Left lung (tissue), 4 donors: ENCODE measurements at regions not wholly inside any gene's neighbourhood (a gene's known extent, or its start where the extent isn't known, plus 50 kb on each side); places are given as distances from the start of the nearest gene placed in this dataset.

Source experiments
- ATAC-seq: fragments of 200-7000 bp; cut with Tn5 transposase; one replicate; pipeline ENCODE4 v1.9.1; 2020; ENCODE audit warnings: moderate library complexity
- DNase-seq, 4 donors: peaks; one replicate each; pipeline ENCODE4 v3.0.0-alpha.2; 2013 to 2020
- H3K27ac ChIP-seq, 2 donors: fragments of 200-600 bp; sonication (generic) in 1 of 2; one replicate each; pipeline versions ENCODE4 v1.5.0 to v1.8.0; 2020 to 2021
- H3K27me3 ChIP-seq, 2 donors: fragments of 200-600 bp; sonication (generic) in 1 of 2; one replicate each; pipeline versions ENCODE4 v1.5.0 to v1.8.0; 2020 to 2021
- H3K36me3 ChIP-seq, 2 donors: fragments of 200-600 bp; sonication (generic) in 1 of 2; one replicate each; pipeline versions ENCODE4 v1.5.0 to v1.8.0; 2020 to 2021
- H3K4me1 ChIP-seq, 2 donors: fragments of 200-600 bp; one replicate each; pipeline ENCODE4 v1.8.0; 2021
- H3K4me3 ChIP-seq, 2 donors: fragments of 200-600 bp; sonication (generic) in 1 of 2; one replicate each; pipeline versions ENCODE4 v1.5.0 to v1.8.0; 2020 to 2021; ENCODE audit warnings: mild to moderate bottlenecking in 1 of 2
- H3K9me3 ChIP-seq, 2 donors: fragments of 200-600 bp; sonication (generic) in 1 of 2; one replicate each; pipeline versions ENCODE4 v1.5.0 to v1.8.0; 2020 to 2021
- intact Hi-C, 2 donors: fragments of 100-400 bp; cut with DNase I; formaldehyde crosslinking; loops; one replicate each; pipeline versions ENCODE4 v1.11.2 to v1.14.2; 2022
- TF ChIP-seq, protein P1 (sequence below), 2 donors: fragments of 200-600 bp; sonication (generic) in 1 of 2; IDR thresholded peaks; one replicate each; pipeline versions ENCODE4 v1.5.0 to v1.8.0; 2021; ENCODE audit warnings: antibody characterized with exemption in 2 of 2
- donor health status: DM: no; HTN: yes; CAD: no.
- donor health status: DM: no; HTN: no; CAD: no.

DNA sequence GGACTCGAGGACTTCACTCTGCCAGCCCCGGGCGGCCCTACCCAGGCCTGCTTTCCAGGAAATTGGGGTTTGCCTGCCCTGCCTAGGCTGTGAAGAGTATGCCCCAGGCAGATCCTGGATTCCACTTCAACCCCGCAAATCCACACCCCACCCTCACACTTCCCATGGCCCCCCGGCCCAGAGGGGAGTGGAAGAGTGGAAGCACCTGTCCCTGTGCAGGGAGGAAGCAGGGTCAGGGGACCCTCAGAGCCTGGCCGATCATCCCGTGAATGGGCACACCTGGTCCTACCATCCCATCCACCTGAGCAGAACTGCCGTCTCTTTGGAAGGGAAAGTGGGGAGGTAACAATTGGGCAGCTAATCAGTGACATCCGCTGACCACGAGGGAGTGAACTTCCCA lies 245.2 kb downstream of the EIPR1 start:
- intact Hi-C loops = no loop called here
- DNase-seq = no peak
- TF ChIP-seq, protein P1, sequence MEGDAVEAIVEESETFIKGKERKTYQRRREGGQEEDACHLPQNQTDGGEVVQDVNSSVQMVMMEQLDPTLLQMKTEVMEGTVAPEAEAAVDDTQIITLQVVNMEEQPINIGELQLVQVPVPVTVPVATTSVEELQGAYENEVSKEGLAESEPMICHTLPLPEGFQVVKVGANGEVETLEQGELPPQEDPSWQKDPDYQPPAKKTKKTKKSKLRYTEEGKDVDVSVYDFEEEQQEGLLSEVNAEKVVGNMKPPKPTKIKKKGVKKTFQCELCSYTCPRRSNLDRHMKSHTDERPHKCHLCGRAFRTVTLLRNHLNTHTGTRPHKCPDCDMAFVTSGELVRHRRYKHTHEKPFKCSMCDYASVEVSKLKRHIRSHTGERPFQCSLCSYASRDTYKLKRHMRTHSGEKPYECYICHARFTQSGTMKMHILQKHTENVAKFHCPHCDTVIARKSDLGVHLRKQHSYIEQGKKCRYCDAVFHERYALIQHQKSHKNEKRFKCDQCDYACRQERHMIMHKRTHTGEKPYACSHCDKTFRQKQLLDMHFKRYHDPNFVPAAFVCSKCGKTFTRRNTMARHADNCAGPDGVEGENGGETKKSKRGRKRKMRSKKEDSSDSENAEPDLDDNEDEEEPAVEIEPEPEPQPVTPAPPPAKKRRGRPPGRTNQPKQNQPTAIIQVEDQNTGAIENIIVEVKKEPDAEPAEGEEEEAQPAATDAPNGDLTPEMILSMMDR (IDR thresholded peaks at IDR 0.05) = no peak

DNA sequence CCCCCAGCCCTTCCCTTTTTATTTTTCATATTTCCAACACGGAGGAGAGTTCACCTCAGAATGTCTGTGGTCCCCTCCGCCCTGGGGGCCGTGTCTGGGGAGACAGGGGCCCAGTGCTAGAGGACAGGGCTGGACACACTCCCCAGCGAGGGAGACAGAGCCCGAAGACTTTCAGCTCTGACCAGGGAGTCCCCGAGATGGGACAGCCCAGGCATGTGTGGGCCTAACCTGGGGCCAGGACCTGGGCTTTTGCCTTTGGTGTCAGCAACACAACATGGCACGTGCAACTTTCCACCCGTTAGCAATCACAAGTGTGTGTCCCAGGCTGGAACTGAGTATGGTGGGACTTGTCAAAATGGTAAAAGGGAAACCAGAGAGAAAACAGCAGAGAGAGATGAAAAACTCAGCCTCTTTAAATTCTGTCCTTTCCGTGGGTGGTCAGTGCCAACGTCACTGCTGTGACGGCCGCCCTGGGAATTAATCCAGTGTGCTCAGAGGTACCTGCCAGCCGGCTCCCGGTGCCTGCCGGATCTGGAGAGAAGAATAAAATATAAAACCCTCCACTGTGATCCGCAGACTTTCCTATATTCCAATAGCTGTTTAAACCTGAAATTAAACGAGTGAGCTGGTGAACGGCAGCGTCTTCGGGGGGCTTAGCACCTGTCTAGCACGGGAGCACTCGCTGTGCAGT lies 245.8 kb downstream of the EIPR1 start:
- no peaks in the 10 kb centered on the region for H3K36me3 ChIP-seq
- ATAC-seq = no peak
- TF ChIP-seq, protein P1 (IDR thresholded peaks at IDR 0.05) = no peak
- H3K27me3 ChIP-seq = peaks cover 0 to 18% of the 10 kb centered on the region in 2 donors
- H3K27ac ChIP-seq = no peak overlapping the region
- DNase-seq = no peak
- intact Hi-C loops = no loop called here
- peaks cover 0 to 13% of the 10 kb centered on the region in 2 donors for H3K9me3 ChIP-seq
- H3K4me1 ChIP-seq = no peaks in the 10 kb centered on the region
- no peak overlapping the region for H3K4me3 ChIP-seq

More for the DNA sequence above, 245.2 kb downstream of the EIPR1 start:
- Histone ChIP-seq H3K9me3 (peaks cover 0 to 13% of the 10 kb centered on the region in 2 donors), H3K27ac (no peak overlapping the region), H3K4me3 (no peak overlapping the region), H3K27me3 (peaks cover 0 to 18% of the 10 kb centered on the region in 2 donors), H3K4me1 (no peaks in the 10 kb centered on the region), H3K36me3 (no peaks in the 10 kb centered on the region)
- no peak for ATAC-seq

DNA sequence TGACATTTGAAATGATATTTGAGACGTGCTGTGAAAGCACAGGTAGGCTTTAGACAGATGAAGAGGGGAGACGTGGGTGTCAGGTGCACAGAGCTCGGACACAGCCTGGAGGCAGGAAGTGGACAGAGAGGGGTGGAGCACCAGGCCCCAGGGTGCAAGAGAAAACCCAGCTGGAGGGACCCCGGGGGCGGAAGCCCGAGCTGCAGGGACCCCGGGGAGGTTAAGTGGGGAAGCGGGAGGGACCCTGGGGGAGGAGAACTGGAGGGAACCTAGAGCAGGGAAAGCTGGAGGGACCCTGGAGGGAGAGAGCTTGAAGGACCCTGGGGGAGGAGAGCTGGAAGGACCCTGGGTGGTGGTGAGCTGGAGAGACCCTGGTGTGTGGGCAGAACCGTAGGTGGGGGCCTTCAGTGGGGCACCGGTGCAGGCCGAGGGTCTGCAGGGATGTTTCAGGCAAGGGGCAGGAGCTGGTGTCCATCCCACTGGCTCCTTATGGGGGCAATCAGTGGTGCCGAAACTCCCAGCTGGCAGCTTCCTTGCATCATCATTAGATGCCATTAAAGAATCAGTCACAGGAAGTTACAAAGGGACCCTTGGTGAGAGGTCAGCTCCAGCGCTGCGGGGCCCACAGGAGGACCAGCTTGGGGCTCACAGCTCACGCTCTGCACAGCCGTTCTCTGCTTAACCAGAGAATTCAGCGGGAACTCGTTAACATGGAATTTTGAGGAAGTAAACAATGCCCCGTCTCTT lies 246.6 kb downstream of the EIPR1 start:
- H3K4me1 ChIP-seq = no peaks in the 10 kb centered on the region
- TF ChIP-seq, protein P1 (IDR thresholded peaks at IDR 0.05) = no peak
- no peak for DNase-seq

DNA sequence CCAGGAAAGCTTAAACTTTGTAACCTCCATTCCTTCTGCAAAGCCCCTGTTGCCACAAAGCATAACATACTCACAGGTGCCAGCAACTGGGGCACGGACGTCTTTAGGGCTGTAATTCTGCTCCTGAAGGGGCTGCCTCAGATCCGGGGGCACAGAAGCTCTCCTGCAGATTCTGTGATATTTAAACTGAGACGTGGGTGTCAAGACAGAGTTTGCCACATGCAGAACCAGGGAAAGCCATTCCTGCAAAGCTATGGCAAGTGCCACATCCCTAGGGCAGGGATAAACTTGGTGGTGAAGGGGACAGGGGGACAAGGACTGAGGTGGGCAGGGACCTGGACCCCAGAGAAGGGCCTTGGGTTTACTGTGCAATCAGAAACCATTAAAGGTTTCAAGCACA lies 247.2 kb downstream of the EIPR1 start:
- DNase-seq = no peak
- Histone ChIP-seq H3K4me1 (no peaks in the 10 kb centered on the region), H3K36me3 (no peaks in the 10 kb centered on the region), H3K4me3 (no peak overlapping the region), H3K9me3 (peaks cover 0 to 10% of the 10 kb centered on the region in 2 donors), H3K27me3 (peaks cover 0 to 18% of the 10 kb centered on the region in 2 donors), H3K27ac (no peak overlapping the region)
- no peak for ATAC-seq
- intact Hi-C loops = no loop called here
- TF ChIP-seq, protein P1 (IDR thresholded peaks at IDR 0.05) = no peak

More for the DNA sequence above, 246.6 kb downstream of the EIPR1 start:
- intact Hi-C loops = no loop called here
- no peaks in the 10 kb centered on the region for H3K36me3 ChIP-seq
- no peak overlapping the region for H3K4me3 ChIP-seq
- no peak overlapping the region for H3K27ac ChIP-seq
- peaks cover 0 to 18% of the 10 kb centered on the region in 2 donors for H3K27me3 ChIP-seq
- H3K9me3 ChIP-seq = peaks cover 0 to 12% of the 10 kb centered on the region in 2 donors
- ATAC-seq = no peak

DNA sequence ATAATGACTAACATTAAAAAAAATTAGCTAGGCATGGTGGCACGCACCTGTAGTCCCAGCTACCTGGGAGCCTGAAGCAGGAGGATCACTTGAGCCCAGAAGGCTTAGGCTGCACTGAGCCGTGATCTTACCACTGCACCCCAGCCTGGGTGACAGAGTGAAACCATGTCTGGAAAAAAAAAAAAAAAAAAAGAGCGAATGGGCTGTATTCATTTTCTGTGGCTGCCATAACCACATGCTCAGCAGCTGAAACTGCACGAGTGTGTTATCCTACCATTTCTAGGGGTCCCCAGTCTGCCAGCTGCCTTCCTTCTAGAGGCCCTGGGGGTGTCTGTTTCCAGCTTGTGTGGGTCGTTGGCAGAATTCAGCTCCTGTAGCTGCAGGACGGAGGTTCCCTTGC lies 247.8 kb downstream of the EIPR1 start:
- Histone ChIP-seq H3K9me3 (peaks cover 0 to 10% of the 10 kb centered on the region in 2 donors), H3K4me1 (no peaks in the 10 kb centered on the region), H3K36me3 (no peaks in the 10 kb centered on the region), H3K27me3 (peaks cover 0 to 18% of the 10 kb centered on the region in 2 donors), H3K4me3 (no peak overlapping the region), H3K27ac (no peak overlapping the region)
- intact Hi-C loops = no loop called here
- no peak for DNase-seq
- TF ChIP-seq, protein P1 (IDR thresholded peaks at IDR 0.05) = no peak
- no peak for ATAC-seq
